ENCODE measurements at regions not wholly inside any gene's neighbourhood (a gene's known extent, or its start where the extent isn't known, plus 50 kb on each side); places are given as distances from the start of the nearest gene placed in this dataset.

- Histone ChIP-seq H3K36me3 (ENCODE audit: control insufficient read depth, insufficient read depth, low read length) (no peaks in the 10 kb centered on the region), H3K9me3 (no peaks in the 10 kb centered on the region; the same call in 1 of the 2 replicates), H3K27me3 (replicated peaks; ENCODE audit: control insufficient read depth, insufficient read depth, low read length) (no peaks in the 10 kb centered on the region), H3K4me1 (no peaks in the 10 kb centered on the region), H3K4me3 (ENCODE audit: low read depth, low read length) (no peak overlapping the region)
- POLR2A ChIA-PET, result no interaction called here
- CTCF ChIA-PET, result no interaction called here
- H3K4me1 Mint-ChIP-seq (ENCODE audit: low read depth, unreplicated experiment), result no peaks in the 10 kb centered on the region
- intact Hi-C loops (cut with micrococcal nuclease; ENCODE audit: unreplicated experiment), result no loop called here
- TF ChIP-seq, protein P1, sequence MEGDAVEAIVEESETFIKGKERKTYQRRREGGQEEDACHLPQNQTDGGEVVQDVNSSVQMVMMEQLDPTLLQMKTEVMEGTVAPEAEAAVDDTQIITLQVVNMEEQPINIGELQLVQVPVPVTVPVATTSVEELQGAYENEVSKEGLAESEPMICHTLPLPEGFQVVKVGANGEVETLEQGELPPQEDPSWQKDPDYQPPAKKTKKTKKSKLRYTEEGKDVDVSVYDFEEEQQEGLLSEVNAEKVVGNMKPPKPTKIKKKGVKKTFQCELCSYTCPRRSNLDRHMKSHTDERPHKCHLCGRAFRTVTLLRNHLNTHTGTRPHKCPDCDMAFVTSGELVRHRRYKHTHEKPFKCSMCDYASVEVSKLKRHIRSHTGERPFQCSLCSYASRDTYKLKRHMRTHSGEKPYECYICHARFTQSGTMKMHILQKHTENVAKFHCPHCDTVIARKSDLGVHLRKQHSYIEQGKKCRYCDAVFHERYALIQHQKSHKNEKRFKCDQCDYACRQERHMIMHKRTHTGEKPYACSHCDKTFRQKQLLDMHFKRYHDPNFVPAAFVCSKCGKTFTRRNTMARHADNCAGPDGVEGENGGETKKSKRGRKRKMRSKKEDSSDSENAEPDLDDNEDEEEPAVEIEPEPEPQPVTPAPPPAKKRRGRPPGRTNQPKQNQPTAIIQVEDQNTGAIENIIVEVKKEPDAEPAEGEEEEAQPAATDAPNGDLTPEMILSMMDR (IDR thresholded peaks at IDR 0.05; ENCODE audit: insufficient read depth in 1 of 2, low read depth in 1 of 2, low read length in 1 of 2, severe bottlenecking in 1 of 2, unreplicated experiment in 1 of 2), result no peak
- no peaks in the 10 kb centered on the region for H3K27me3 Mint-ChIP-seq (ENCODE audit: insufficient read depth, unreplicated experiment)
- H3K4me3 Mint-ChIP-seq (ENCODE audit: unreplicated experiment), result no peak overlapping the region
- H3K27ac Mint-ChIP-seq (ENCODE audit: unreplicated experiment), result no peak overlapping the region
- no peaks in the 10 kb centered on the region for H3K36me3 Mint-ChIP-seq (ENCODE audit: insufficient read depth, unreplicated experiment)
- BruUV-seq (replicated peaks), result no TSS peak
- H3K9me3 Mint-ChIP-seq (ENCODE audit: unreplicated experiment), result no peaks in the 10 kb centered on the region
- no peak for DNase-seq
These were observed 221.5 kb upstream of the NBEA start for GRCh38 chr13:34720618-34721017.

DNA sequence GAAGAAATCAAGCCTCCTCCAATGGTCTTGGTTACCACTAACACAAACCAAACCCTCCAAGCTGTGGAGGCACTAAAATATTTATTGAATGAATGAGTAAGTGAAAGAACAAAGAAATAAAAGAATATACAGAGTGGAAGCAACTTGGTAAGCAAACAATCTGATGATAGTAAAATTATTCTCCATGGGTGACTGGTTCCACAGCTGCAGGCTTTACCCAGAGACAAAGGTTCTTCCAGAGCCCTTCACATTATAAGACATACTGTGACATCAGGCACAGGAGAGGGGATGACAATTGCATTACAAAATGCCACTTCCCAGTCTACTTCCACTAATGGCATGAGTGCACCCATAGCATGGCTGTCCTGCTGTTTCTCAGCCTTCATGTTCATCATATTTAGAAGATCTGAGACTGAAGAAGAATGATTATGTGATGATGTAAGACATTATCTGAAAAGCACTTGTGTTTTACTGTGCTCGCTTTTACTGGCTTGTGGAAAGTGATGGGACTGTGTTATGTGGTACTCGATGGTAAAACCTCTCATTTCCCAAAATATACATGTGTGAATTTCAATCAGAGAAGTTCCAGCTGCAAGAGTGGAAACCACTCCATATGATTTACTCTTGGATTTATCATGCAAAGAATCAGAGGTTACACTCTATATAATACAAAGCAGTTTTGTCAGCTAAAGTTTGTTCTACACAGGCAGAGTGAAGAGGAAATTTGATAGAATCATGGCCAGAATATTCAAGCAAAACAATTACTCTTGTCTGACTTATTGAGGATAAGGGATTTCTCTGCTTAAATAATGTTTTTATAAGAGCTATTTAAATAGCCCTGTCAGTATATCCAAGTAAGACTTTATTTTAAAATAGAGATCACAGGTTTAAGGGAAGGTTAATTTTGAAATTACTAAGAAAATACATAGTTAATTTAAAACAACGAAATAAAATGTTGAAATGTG is 220.2 kb upstream of the NBEA start:
- ChIA-PET CTCF (no interaction called here), POLR2A (no interaction called here)
- Histone ChIP-seq H3K4me3 (ENCODE audit: low read depth, low read length) (no peak overlapping the region), H3K27me3 (replicated peaks; ENCODE audit: control insufficient read depth, insufficient read depth, low read length) (no peaks in the 10 kb centered on the region), H3K36me3 (ENCODE audit: control insufficient read depth, insufficient read depth, low read length) (no peaks in the 10 kb centered on the region), H3K4me1 (no peaks in the 10 kb centered on the region), H3K9me3 (no peaks in the 10 kb centered on the region; the same call in 1 of the 2 replicates)
- no TSS peak for BruUV-seq (replicated peaks)
- no peak for DNase-seq
- TF ChIP-seq, protein P1 (IDR thresholded peaks at IDR 0.05; ENCODE audit: insufficient read depth in 1 of 2, low read depth in 1 of 2, low read length in 1 of 2, severe bottlenecking in 1 of 2, unreplicated experiment in 1 of 2), result no peak
- Mint-ChIP-seq H3K9me3 (ENCODE audit: unreplicated experiment) (no peaks in the 10 kb centered on the region), H3K36me3 (ENCODE audit: insufficient read depth, unreplicated experiment) (no peaks in the 10 kb centered on the region), H3K4me3 (ENCODE audit: unreplicated experiment) (no peak overlapping the region), H3K27me3 (ENCODE audit: insufficient read depth, unreplicated experiment) (no peaks in the 10 kb centered on the region), H3K27ac (ENCODE audit: unreplicated experiment) (no peak overlapping the region), H3K4me1 (ENCODE audit: low read depth, unreplicated experiment) (no peaks in the 10 kb centered on the region)
- intact Hi-C loops (cut with micrococcal nuclease; ENCODE audit: unreplicated experiment), result no loop called here

- no peaks in the 10 kb centered on the region; the same call in 1 of the 2 replicates for H3K9me3 ChIP-seq
- H3K4me1 Mint-ChIP-seq (ENCODE audit: low read depth, unreplicated experiment), result no peaks in the 10 kb centered on the region
- no peak overlapping the region for H3K4me3 Mint-ChIP-seq (ENCODE audit: unreplicated experiment)
- no peak for DNase-seq
- CTCF ChIA-PET, result no interaction called here
- no peak overlapping the region for H3K27ac Mint-ChIP-seq (ENCODE audit: unreplicated experiment)
- no peaks in the 10 kb centered on the region for H3K4me1 ChIP-seq
- no peaks in the 10 kb centered on the region for H3K9me3 Mint-ChIP-seq (ENCODE audit: unreplicated experiment)
- H3K4me3 ChIP-seq (ENCODE audit: low read depth, low read length), result no peak overlapping the region
- H3K36me3 Mint-ChIP-seq (ENCODE audit: insufficient read depth, unreplicated experiment), result no peaks in the 10 kb centered on the region
- H3K27me3 ChIP-seq (replicated peaks; ENCODE audit: control insufficient read depth, insufficient read depth, low read length), result no peaks in the 10 kb centered on the region
- no peaks in the 10 kb centered on the region for H3K27me3 Mint-ChIP-seq (ENCODE audit: insufficient read depth, unreplicated experiment)
- intact Hi-C loops (cut with micrococcal nuclease; ENCODE audit: unreplicated experiment), result no loop called here
- no peaks in the 10 kb centered on the region for H3K36me3 ChIP-seq (ENCODE audit: control insufficient read depth, insufficient read depth, low read length)
- TF ChIP-seq, protein P1 (IDR thresholded peaks at IDR 0.05; ENCODE audit: insufficient read depth in 1 of 2, low read depth in 1 of 2, low read length in 1 of 2, severe bottlenecking in 1 of 2, unreplicated experiment in 1 of 2), result no peak
- BruUV-seq (replicated peaks), result no TSS peak
- POLR2A ChIA-PET, result no interaction called here
These were observed 219.1 kb upstream of the NBEA start for GRCh38 chr13:34722922-34723321.

All from Caco-2 (cell line).